GM21367 (cell line): ENCODE measurements at regions not wholly inside any gene's neighbourhood (a gene's known extent, or its start where the extent isn't known, plus 50 kb on each side); places are given as distances from the start of the nearest gene placed in this dataset.

Experiments used
- ATAC-seq: cut with Tn5 transposase; IDR thresholded peaks from one replicate; pipeline ENCODE4 v1.9.1; 2021; ENCODE audit not compliant: unreplicated experiment

GRCh38 chrX:39854772-39855747 is 242.7 kb downstream of the BCOR start:
- ATAC-seq = peak; percentile 58

GRCh38 chrX:39855748-39856129 is 242.0 kb downstream of the BCOR start:
- no peak for ATAC-seq

GRCh38 chrX:39856472-39857121 is 241.2 kb downstream of the BCOR start:
- ATAC-seq = no peak

GRCh38 chrX:39857780-39858179 is 240.0 kb downstream of the BCOR start:
- ATAC-seq = no peak

GRCh38 chrX:39859991-39860861 is 237.5 kb downstream of the BCOR start:
- ATAC-seq = peak; percentile 53

GRCh38 chrX:39862963-39863362 is 234.8 kb downstream of the BCOR start:
- ATAC-seq = no peak

- no peak for ATAC-seq
Observed at GRCh38 chrX:39866229-39866628, 231.5 kb downstream of the BCOR start.

GRCh38 chrX:39869846-39870601 is 227.7 kb downstream of the BCOR start:
- no peak for ATAC-seq

GRCh38 chrX:39871648-39872047 is 226.1 kb downstream of the BCOR start:
- no peak for ATAC-seq

GRCh38 chrX:39873117-39873516 is 224.6 kb downstream of the BCOR start:
- no peak for ATAC-seq

- ATAC-seq = peak; percentile 87
Observed at GRCh38 chrX:39874202-39874816, 223.4 kb downstream of the BCOR start.

- ATAC-seq = no peak
Observed at GRCh38 chrX:39875834-39876628, 221.7 kb downstream of the BCOR start.

- ATAC-seq = no peak
Observed at GRCh38 chrX:39877905-39878304, 219.9 kb downstream of the BCOR start.

GRCh38 chrX:39883666-39884065 is 214.1 kb downstream of the BCOR start:
- ATAC-seq = no peak

- no peak for ATAC-seq
Observed at GRCh38 chrX:39886282-39886681, 211.5 kb downstream of the BCOR start.

- ATAC-seq = no peak
Observed at GRCh38 chrX:39888730-39889129, 209.0 kb downstream of the BCOR start.

- ATAC-seq = no peak
Observed at GRCh38 chrX:39889704-39890103, 208.1 kb downstream of the BCOR start.

- ATAC-seq = no peak
Observed at GRCh38 chrX:39890807-39891206, 207.0 kb downstream of the BCOR start.

GRCh38 chrX:39891781-39892180 is 206.0 kb downstream of the BCOR start:
- no peak for ATAC-seq
